IMR-90 (cell line): ENCODE measurements at regions not wholly inside any gene's neighbourhood (a gene's known extent, or its start where the extent isn't known, plus 50 kb on each side); places are given as distances from the start of the nearest gene placed in this dataset.

ENCODE experiments used
- ATAC-seq: fragments of 200-7000 bp; cut with Tn5 transposase; 2 replicates; pipeline ENCODE4 v1.9.1; 2020; ENCODE audit warnings: low read depth, mild to moderate bottlenecking, moderate library complexity
- BruUV-seq: library from RNA; stranded (reverse); fragments of 400-500 nt; replicated peaks from 2 replicates; lab custom pipeline; 2021; lab: Mats Ljungman, UMichigan
- CTCF ChIA-PET: fragments of 300-600 bp; formaldehyde crosslinking; extraction: SDS; loops from one replicate; lab custom pipeline; 2021; ENCODE audit warnings: antibody characterized with exemption; lab: Yijun Ruan, JAX
- POLR2A ChIA-PET: fragments of 300-600 bp; sonication (Branson Sonifier 250); formaldehyde crosslinking; loops from one replicate; lab custom pipeline; 2022; ENCODE audit warnings: antibody characterized with exemption; ENCODE audit not compliant: unreplicated experiment; lab: Charles Lee
- DNase-seq: peaks from one replicate; pipeline ENCODE4 v3.0.0; 2013
- H2AFZ ChIP-seq: replicated peaks from 2 replicates; pipeline ENCODE3; 2013; ENCODE audit warnings: low read length, mild to moderate bottlenecking; ENCODE audit not compliant: poor library complexity
- H2AK5ac ChIP-seq: 2 replicates; pipeline ENCODE4 v1.6.1; 2013; ENCODE audit warnings: low read depth, low read length, inconsistent platforms
- H2AK9ac ChIP-seq: replicated peaks from 2 replicates; pipeline ENCODE3; 2013; ENCODE audit warnings: mild to moderate bottlenecking, low read depth, low read length, moderate library complexity; ENCODE audit not compliant: poor library complexity
- H2BK120ac ChIP-seq: 2 replicates; pipeline ENCODE4 v1.6.1; 2013; ENCODE audit warnings: low read depth, low read length, inconsistent platforms
- H2BK15ac ChIP-seq: 3 replicates; pipeline ENCODE4 v1.6.1; 2013; ENCODE audit warnings: low read depth, low read length, inconsistent platforms
- H2BK20ac ChIP-seq: 2 replicates; pipeline ENCODE4 v1.6.1; 2013; ENCODE audit warnings: low read depth, mild to moderate bottlenecking, inconsistent platforms, low read length, moderate library complexity
- H2BK5ac ChIP-seq: 2 replicates; pipeline ENCODE4 v1.6.1; 2013; ENCODE audit warnings: mild to moderate bottlenecking, low read depth, low read length, inconsistent platforms; ENCODE audit not compliant: poor library complexity, severe bottlenecking
- H3K14ac ChIP-seq: replicated peaks from 2 replicates; pipeline ENCODE4 v1.6.1; 2013; ENCODE audit warnings: low read depth, low read length, inconsistent platforms
- H3K18ac ChIP-seq: 2 replicates; pipeline ENCODE4 v1.6.1; 2013; ENCODE audit warnings: low read depth, low read length, control low read depth
- H3K23ac ChIP-seq: 2 replicates; pipeline ENCODE4 v1.6.1; 2013; ENCODE audit warnings: low read depth, low read length, inconsistent platforms
- H3K27ac ChIP-seq: 2 replicates; pipeline ENCODE4 v1.5.1; 2013; ENCODE audit warnings: mild to moderate bottlenecking, control low read depth, low read length; ENCODE audit not compliant: insufficient read depth
- H3K27me3 ChIP-seq: 2 replicates; pipeline ENCODE4 v1.6.1; 2013; ENCODE audit warnings: low read length; ENCODE audit not compliant: control insufficient read depth, insufficient read depth
- H3K36me3 ChIP-seq: 2 replicates; pipeline ENCODE4 v1.6.1; 2013; ENCODE audit warnings: low read length, mixed read lengths; ENCODE audit not compliant: control insufficient read depth, insufficient read depth
- H3K4ac ChIP-seq: 2 replicates; pipeline ENCODE4 v1.6.1; 2013; ENCODE audit warnings: low read depth, low read length, inconsistent platforms
- H3K4me1 ChIP-seq: 2 replicates; pipeline ENCODE4 v1.6.1; 2013; ENCODE audit warnings: low read length, mixed read lengths; ENCODE audit not compliant: control insufficient read depth, insufficient read depth
- H3K4me2 ChIP-seq: 2 replicates; pipeline ENCODE4 v1.6.1; 2013; ENCODE audit warnings: low read depth, mild to moderate bottlenecking, control low read depth, low read length, moderate library complexity
- H3K4me3 ChIP-seq: 2 replicates; pipeline ENCODE4 v1.5.1; 2013; ENCODE audit warnings: low read depth, mild to moderate bottlenecking, control low read depth, low read length, moderate library complexity; ENCODE audit not compliant: insufficient read depth
- H3K56ac ChIP-seq: 2 replicates; pipeline ENCODE4 v1.6.1; 2013; ENCODE audit warnings: low read length, inconsistent platforms; ENCODE audit not compliant: insufficient read depth; ENCODE audit errors: extremely low read depth
- H3K79me1 ChIP-seq, 2 experiments: 2 replicates each; pipeline ENCODE4 v1.6.1; 2013; ENCODE audit warnings: low read length in 2 of 2, inconsistent platforms in 1 of 2, low read depth in 1 of 2
- H3K9ac ChIP-seq: 2 replicates; pipeline ENCODE4 v1.6.1; 2013; ENCODE audit warnings: low read depth, low read length, control low read depth
- H3K9me1 ChIP-seq: 2 replicates; pipeline ENCODE4 v1.6.1; 2013; ENCODE audit warnings: low read length, inconsistent platforms; ENCODE audit not compliant: insufficient read depth
- H3K9me3 ChIP-seq: 2 replicates; pipeline ENCODE4 v1.6.1; 2013; ENCODE audit warnings: low read length; ENCODE audit not compliant: control insufficient read depth, insufficient read depth
- H4K20me1 ChIP-seq: 2 replicates; pipeline ENCODE4 v1.6.1; 2013; ENCODE audit warnings: low read length, inconsistent platforms; ENCODE audit not compliant: insufficient read depth
- H4K5ac ChIP-seq: 2 replicates; pipeline ENCODE4 v1.6.1; 2013; ENCODE audit warnings: mild to moderate bottlenecking, low read depth, low read length, control low read depth
- H4K8ac ChIP-seq, 2 experiments: 2 replicates each; pipeline ENCODE4 v1.6.1; 2013; ENCODE audit warnings: low read depth in 2 of 2, low read length in 2 of 2, control low read depth in 1 of 2, inconsistent platforms in 1 of 2
- H4K91ac ChIP-seq: 2 replicates; pipeline ENCODE4 v1.6.1; 2013; ENCODE audit warnings: low read depth, low read length, inconsistent platforms; ENCODE audit not compliant: insufficient read depth
- CEBPB ChIP-seq: IDR thresholded peaks from 2 replicates; pipeline ENCODE4 v1.6.1; 2012; ENCODE audit warnings: low read depth, low read length, improper control_type of control experiment
- ELK1 ChIP-seq: fragments of 150-350 bp; IDR thresholded peaks from 2 replicates; pipeline ENCODE4 v1.6.1; 2016; ENCODE audit warnings: low read depth, mild to moderate bottlenecking, low read length, moderate library complexity, borderline replicate concordance
- MAFK ChIP-seq: IDR thresholded peaks from 2 replicates; pipeline ENCODE4 v1.6.1; 2012; ENCODE audit warnings: low read depth, low read length, improper control_type of control experiment
- MXI1 ChIP-seq: IDR thresholded peaks from 2 replicates; pipeline ENCODE4 v1.6.1; 2012; ENCODE audit warnings: low read depth, mild to moderate bottlenecking, low read length, moderate library complexity, borderline replicate concordance
- RFX5 ChIP-seq: IDR thresholded peaks from 2 replicates; pipeline ENCODE4 v1.8.0; 2012; ENCODE audit warnings: low read depth, mild to moderate bottlenecking, low read length, moderate library complexity
- USF2 ChIP-seq: fragments of 150-350 bp; IDR thresholded peaks from 2 replicates; pipeline ENCODE4 v1.6.1; 2017; ENCODE audit warnings: mild to moderate bottlenecking, antibody characterized with exemption, low read length, low read depth
- WGBS, 2 experiments: methylation state at CpG; one replicate each; pipeline versions ENCODE4 v1.1.5 to v1.1.7; 2013; ENCODE audit warnings: missing lambda C conversion rate in 2 of 2; ENCODE audit not compliant: insufficient read length in 1 of 2; ENCODE audit errors: extremely low coverage in 2 of 2; 5-methylcytosine and 5-hydroxymethylcytosine counted together
- dilution Hi-C: fragments of 300-500 bp; cut with HindIII; formaldehyde crosslinking; loops from one replicate; pipeline ENCODE4 v1.14.3; 2018; ENCODE audit warnings: low sequenced_read_pairs; ENCODE audit not compliant: unreplicated experiment
- in situ Hi-C: fragments of 300-500 bp; cut with MboI; formaldehyde crosslinking; loops from 3 replicates; pipeline ENCODE4 v1.14.3; 2019; ENCODE audit warnings: low sequenced_read_pairs, inconsistent platforms, mixed read lengths
- intact Hi-C: fragments of 100-400 bp; cut with micrococcal nuclease; formaldehyde crosslinking; loops from 2 replicates; pipeline ENCODE4 v1.10.0; 2022

GRCh38 chr5:74408150-74409043 is 232.1 kb downstream of the ENC1 start:
- dilution Hi-C loops, result no loop called here
- Histone ChIP-seq H3K18ac (no peak overlapping the region), H3K36me3 (no peaks in the 10 kb centered on the region), H3K9me3 (no peaks in the 10 kb centered on the region), H3K9ac (no peak overlapping the region), H3K27ac (no peak overlapping the region), H4K20me1 (no peaks in the 10 kb centered on the region), H3K4me1 (no peaks in the 10 kb centered on the region), H2AK5ac (no peak overlapping the region), H4K91ac (no peak overlapping the region), H2AFZ (no peak overlapping the region), H4K5ac (no peak overlapping the region), H3K14ac (no peak overlapping the region), H4K8ac (no peak overlapping the region), H3K27me3 (peaks cover 34% of the 10 kb centered on the region), H3K4me3 (no peak overlapping the region), H2BK15ac (no peak overlapping the region), H2BK20ac (no peak overlapping the region), H3K4me2 (no peak overlapping the region), H3K4ac (no peak overlapping the region), H3K79me1 (no peaks in the 10 kb centered on the region), H2AK9ac (no peak overlapping the region), H3K56ac (no peak overlapping the region), H2BK5ac (no peak overlapping the region), H2BK120ac (no peak overlapping the region), H3K9me1 (no peaks in the 10 kb centered on the region), H3K23ac (no peak overlapping the region)
- ChIA-PET CTCF (no interaction called here), POLR2A (no interaction called here)
- DNase-seq, result no peak
- WGBS, 2 experiments, result no CpG with 5 or more reads among the region's 7 CpGs
- no peak for ATAC-seq
- intact Hi-C loops, result no loop called here
- no peak for TF ChIP-seq ELK1
- TF ChIP-seq MXI1, result no peak
- TF ChIP-seq MAFK, result no peak
- TF ChIP-seq RFX5, result no peak
- no peak for TF ChIP-seq USF2
- TF ChIP-seq CEBPB, result no peak
- in situ Hi-C loops, result no loop called here
- no TSS peak for BruUV-seq
